HEK293 (cell line): ENCODE measurements at regions not wholly inside any gene's neighbourhood (a gene's known extent, or its start where the extent isn't known, plus 50 kb on each side); places are given as distances from the start of the nearest gene placed in this dataset.

ENCODE experiments used
- BCL11B ChIP-seq: fragments of 450-650 bp; formaldehyde crosslinking; IDR thresholded peaks from 2 replicates; pipeline ENCODE4 v1.5.1; 2016; ENCODE audit warnings: low read depth, missing biosample characterization, missing genetic modification characterization
- GFI1B ChIP-seq: fragments of 450-650 bp; formaldehyde crosslinking; IDR thresholded peaks from 2 replicates; pipeline ENCODE4 v1.5.1; 2016; ENCODE audit warnings: missing biosample characterization, missing genetic modification characterization
- GLI4 ChIP-seq: fragments of 450-650 bp; formaldehyde crosslinking; IDR thresholded peaks from 2 replicates; pipeline ENCODE4 v1.5.1; 2016; ENCODE audit warnings: missing biosample characterization, missing genetic modification characterization
- GLIS2 ChIP-seq: fragments of 450-650 bp; formaldehyde crosslinking; IDR thresholded peaks from 2 replicates; pipeline ENCODE4 v1.5.1; 2016; ENCODE audit warnings: missing biosample characterization, missing genetic modification characterization
- OVOL3 ChIP-seq: fragments of 450-650 bp; formaldehyde crosslinking; IDR thresholded peaks from 2 replicates; pipeline ENCODE4 v1.5.1; 2016; ENCODE audit warnings: missing biosample characterization, missing genetic modification characterization
- SCRT1 ChIP-seq: fragments of 450-650 bp; formaldehyde crosslinking; IDR thresholded peaks from 2 replicates; pipeline ENCODE4 v1.5.1; 2016; ENCODE audit warnings: missing biosample characterization, missing genetic modification characterization, borderline replicate concordance
- TRIM28 ChIP-seq: IDR thresholded peaks from 2 replicates; pipeline ENCODE4 v1.6.1; 2011; ENCODE audit warnings: low read length, control low read depth, borderline replicate concordance
- YY2 ChIP-seq: fragments of 450-650 bp; formaldehyde crosslinking; IDR thresholded peaks from 2 replicates; pipeline ENCODE4 v1.5.1; 2016; ENCODE audit warnings: missing biosample characterization, missing genetic modification characterization
- ZBTB44 ChIP-seq: fragments of 450-650 bp; IDR thresholded peaks from 2 replicates; pipeline ENCODE4 v1.5.1; 2018; ENCODE audit warnings: missing biosample characterization, mild to moderate bottlenecking, missing genetic modification characterization
- ZBTB7A ChIP-seq: fragments of 450-650 bp; formaldehyde crosslinking; IDR thresholded peaks from 2 replicates; pipeline ENCODE4 v1.5.1; 2016; ENCODE audit warnings: low read depth, missing biosample characterization, missing genetic modification characterization
- ZBTB8A ChIP-seq: fragments of 450-650 bp; formaldehyde crosslinking; IDR thresholded peaks from 2 replicates; pipeline ENCODE4 v1.5.1; 2016; ENCODE audit warnings: missing biosample characterization, missing genetic modification characterization
- ZEB2 ChIP-seq: fragments of 450-650 bp; formaldehyde crosslinking; IDR thresholded peaks from 2 replicates; pipeline ENCODE4 v1.5.1; 2016; ENCODE audit warnings: missing biosample characterization, missing genetic modification characterization
- ZFP69B ChIP-seq: fragments of 450-650 bp; formaldehyde crosslinking; IDR thresholded peaks from 2 replicates; pipeline ENCODE4 v1.5.1; 2016; ENCODE audit warnings: missing biosample characterization, missing genetic modification characterization
- ZNF146 ChIP-seq: fragments of 450-650 bp; formaldehyde crosslinking; IDR thresholded peaks from 2 replicates; pipeline ENCODE4 v1.5.1; 2016; ENCODE audit warnings: missing biosample characterization, missing genetic modification characterization
- ZNF157 ChIP-seq: fragments of 450-650 bp; formaldehyde crosslinking; IDR thresholded peaks from 2 replicates; pipeline ENCODE4 v1.5.1; 2016; ENCODE audit warnings: missing biosample characterization, missing genetic modification characterization
- ZNF266 ChIP-seq: fragments of 450-650 bp; formaldehyde crosslinking; IDR thresholded peaks from 2 replicates; pipeline ENCODE4 v1.5.1; 2016; ENCODE audit warnings: missing biosample characterization, missing genetic modification characterization, low read depth
- ZNF324 ChIP-seq: fragments of 450-650 bp; formaldehyde crosslinking; IDR thresholded peaks from 2 replicates; pipeline ENCODE4 v1.5.1; 2016; ENCODE audit warnings: missing biosample characterization, missing genetic modification characterization
- ZNF366 ChIP-seq: fragments of 450-650 bp; formaldehyde crosslinking; conservative IDR thresholded peaks from 2 replicates; pipeline ENCODE4 v1.5.1; 2016; ENCODE audit warnings: missing biosample characterization, missing genetic modification characterization
- ZNF391 ChIP-seq: fragments of 450-650 bp; formaldehyde crosslinking; IDR thresholded peaks from 2 replicates; pipeline ENCODE4 v1.5.1; 2016; ENCODE audit warnings: low read depth, missing biosample characterization, missing genetic modification characterization, borderline replicate concordance
- ZNF398 ChIP-seq: fragments of 450-650 bp; formaldehyde crosslinking; IDR thresholded peaks from 2 replicates; pipeline ENCODE4 v1.5.1; 2017; ENCODE audit warnings: missing biosample characterization, missing genetic modification characterization
- ZNF510 ChIP-seq: fragments of 450-650 bp; formaldehyde crosslinking; IDR thresholded peaks from 2 replicates; pipeline ENCODE4 v1.5.1; 2018; ENCODE audit warnings: mild to moderate bottlenecking, missing genetic modification characterization, missing biosample characterization; ENCODE audit not compliant: insufficient replicate concordance
- ZNF654 ChIP-seq: fragments of 450-650 bp; formaldehyde crosslinking; IDR thresholded peaks from 2 replicates; pipeline ENCODE4 v1.5.1; 2016; ENCODE audit warnings: low read depth, missing biosample characterization, missing genetic modification characterization
- ZNF664 ChIP-seq: fragments of 450-650 bp; formaldehyde crosslinking; IDR thresholded peaks from 2 replicates; pipeline ENCODE4 v1.5.1; 2016; ENCODE audit warnings: missing biosample characterization, missing genetic modification characterization
- ZNF677 ChIP-seq: fragments of 450-650 bp; IDR thresholded peaks from 2 replicates; pipeline ENCODE4 v1.5.0; 2018; ENCODE audit warnings: missing biosample characterization, mild to moderate bottlenecking, missing genetic modification characterization, moderate library complexity
- ZNF776 ChIP-seq: fragments of 450-650 bp; formaldehyde crosslinking; IDR thresholded peaks from 2 replicates; pipeline ENCODE4 v1.5.0; 2017; ENCODE audit warnings: missing biosample characterization, missing genetic modification characterization, borderline replicate concordance
- ZSCAN23 ChIP-seq: fragments of 450-650 bp; formaldehyde crosslinking; IDR thresholded peaks from 2 replicates; pipeline ENCODE4 v1.5.1; 2016; ENCODE audit warnings: missing biosample characterization, missing genetic modification characterization
- TF ChIP-seq, protein P1 (sequence below): fragments of 450-650 bp; formaldehyde crosslinking; IDR thresholded peaks from 2 replicates; pipeline ENCODE4 v1.5.1; 2016; ENCODE audit warnings: missing biosample characterization, missing genetic modification characterization
- TF ChIP-seq, protein P2 (sequence below): fragments of 450-650 bp; formaldehyde crosslinking; IDR thresholded peaks from 2 replicates; pipeline ENCODE4 v1.5.0; 2017; ENCODE audit warnings: missing biosample characterization, missing genetic modification characterization, borderline replicate concordance
- TF ChIP-seq, protein P3 (sequence below): fragments of 450-650 bp; formaldehyde crosslinking; IDR thresholded peaks from 2 replicates; pipeline ENCODE4 v1.5.1; 2017; ENCODE audit warnings: missing biosample characterization, missing genetic modification characterization
- TF ChIP-seq, protein P4 (sequence below): fragments of 450-650 bp; formaldehyde crosslinking; IDR thresholded peaks from 2 replicates; pipeline ENCODE4 v1.5.1; 2017; ENCODE audit warnings: missing biosample characterization, missing genetic modification characterization

- TF ChIP-seq ZSCAN23 (tag by site-specific recombination) (no peak), ZBTB44 (peak; percentile 43; the same call in 1 of the 2 replicates), GFI1B (tag by site-specific recombination) (peak; percentile 75; the same call in 1 of the 2 replicates), ZFP69B (no peak), GLIS2 (tag by site-specific recombination) (no peak), ZNF654 (tag by site-specific recombination) (no peak), TRIM28 (no peak), ZNF510 (tag by site-specific recombination) (no peak), ZBTB8A (tag by site-specific recombination) (peak; percentile 34; the same call in 1 of the 2 replicates), YY2 (no peak), ZEB2 (peak; percentile 37; the same call in 1 of the 2 replicates), ZNF677 (tag by site-specific recombination) (no peak), SCRT1 (tag by site-specific recombination) (peak; percentile 65; the same call in 1 of the 2 replicates), ZNF146 (tag by site-specific recombination) (no peak), GLI4 (tag by site-specific recombination) (no peak), ZNF391 (tag by site-specific recombination) (no peak), ZBTB7A (tag by site-specific recombination) (no peak), ZNF266 (tag by site-specific recombination) (no peak), ZNF398 (tag by site-specific recombination) (peak; percentile 43), ZNF776 (tag by site-specific recombination) (no peak), ZNF324 (tag by site-specific recombination) (no peak), BCL11B (tag by site-specific recombination) (peak; percentile 83), ZNF664 (no peak), ZNF366 (tag by site-specific recombination) (peak; percentile 69; the same call in 1 of the 2 replicates), OVOL3 (tag by site-specific recombination) (peak; percentile 72; the same call in 1 of the 2 replicates), ZNF157 (tag by site-specific recombination) (no peak)
- TF ChIP-seq, protein P1, sequence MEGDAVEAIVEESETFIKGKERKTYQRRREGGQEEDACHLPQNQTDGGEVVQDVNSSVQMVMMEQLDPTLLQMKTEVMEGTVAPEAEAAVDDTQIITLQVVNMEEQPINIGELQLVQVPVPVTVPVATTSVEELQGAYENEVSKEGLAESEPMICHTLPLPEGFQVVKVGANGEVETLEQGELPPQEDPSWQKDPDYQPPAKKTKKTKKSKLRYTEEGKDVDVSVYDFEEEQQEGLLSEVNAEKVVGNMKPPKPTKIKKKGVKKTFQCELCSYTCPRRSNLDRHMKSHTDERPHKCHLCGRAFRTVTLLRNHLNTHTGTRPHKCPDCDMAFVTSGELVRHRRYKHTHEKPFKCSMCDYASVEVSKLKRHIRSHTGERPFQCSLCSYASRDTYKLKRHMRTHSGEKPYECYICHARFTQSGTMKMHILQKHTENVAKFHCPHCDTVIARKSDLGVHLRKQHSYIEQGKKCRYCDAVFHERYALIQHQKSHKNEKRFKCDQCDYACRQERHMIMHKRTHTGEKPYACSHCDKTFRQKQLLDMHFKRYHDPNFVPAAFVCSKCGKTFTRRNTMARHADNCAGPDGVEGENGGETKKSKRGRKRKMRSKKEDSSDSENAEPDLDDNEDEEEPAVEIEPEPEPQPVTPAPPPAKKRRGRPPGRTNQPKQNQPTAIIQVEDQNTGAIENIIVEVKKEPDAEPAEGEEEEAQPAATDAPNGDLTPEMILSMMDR (tag by site-specific recombination): no peak
- TF ChIP-seq, protein P2, sequence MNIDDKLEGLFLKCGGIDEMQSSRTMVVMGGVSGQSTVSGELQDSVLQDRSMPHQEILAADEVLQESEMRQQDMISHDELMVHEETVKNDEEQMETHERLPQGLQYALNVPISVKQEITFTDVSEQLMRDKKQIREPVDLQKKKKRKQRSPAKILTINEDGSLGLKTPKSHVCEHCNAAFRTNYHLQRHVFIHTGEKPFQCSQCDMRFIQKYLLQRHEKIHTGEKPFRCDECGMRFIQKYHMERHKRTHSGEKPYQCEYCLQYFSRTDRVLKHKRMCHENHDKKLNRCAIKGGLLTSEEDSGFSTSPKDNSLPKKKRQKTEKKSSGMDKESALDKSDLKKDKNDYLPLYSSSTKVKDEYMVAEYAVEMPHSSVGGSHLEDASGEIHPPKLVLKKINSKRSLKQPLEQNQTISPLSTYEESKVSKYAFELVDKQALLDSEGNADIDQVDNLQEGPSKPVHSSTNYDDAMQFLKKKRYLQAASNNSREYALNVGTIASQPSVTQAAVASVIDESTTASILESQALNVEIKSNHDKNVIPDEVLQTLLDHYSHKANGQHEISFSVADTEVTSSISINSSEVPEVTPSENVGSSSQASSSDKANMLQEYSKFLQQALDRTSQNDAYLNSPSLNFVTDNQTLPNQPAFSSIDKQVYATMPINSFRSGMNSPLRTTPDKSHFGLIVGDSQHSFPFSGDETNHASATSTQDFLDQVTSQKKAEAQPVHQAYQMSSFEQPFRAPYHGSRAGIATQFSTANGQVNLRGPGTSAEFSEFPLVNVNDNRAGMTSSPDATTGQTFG: no peak
- TF ChIP-seq, protein P3, sequence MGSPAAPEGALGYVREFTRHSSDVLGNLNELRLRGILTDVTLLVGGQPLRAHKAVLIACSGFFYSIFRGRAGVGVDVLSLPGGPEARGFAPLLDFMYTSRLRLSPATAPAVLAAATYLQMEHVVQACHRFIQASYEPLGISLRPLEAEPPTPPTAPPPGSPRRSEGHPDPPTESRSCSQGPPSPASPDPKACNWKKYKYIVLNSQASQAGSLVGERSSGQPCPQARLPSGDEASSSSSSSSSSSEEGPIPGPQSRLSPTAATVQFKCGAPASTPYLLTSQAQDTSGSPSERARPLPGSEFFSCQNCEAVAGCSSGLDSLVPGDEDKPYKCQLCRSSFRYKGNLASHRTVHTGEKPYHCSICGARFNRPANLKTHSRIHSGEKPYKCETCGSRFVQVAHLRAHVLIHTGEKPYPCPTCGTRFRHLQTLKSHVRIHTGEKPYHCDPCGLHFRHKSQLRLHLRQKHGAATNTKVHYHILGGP: peak; percentile 91
- TF ChIP-seq, protein P4, sequence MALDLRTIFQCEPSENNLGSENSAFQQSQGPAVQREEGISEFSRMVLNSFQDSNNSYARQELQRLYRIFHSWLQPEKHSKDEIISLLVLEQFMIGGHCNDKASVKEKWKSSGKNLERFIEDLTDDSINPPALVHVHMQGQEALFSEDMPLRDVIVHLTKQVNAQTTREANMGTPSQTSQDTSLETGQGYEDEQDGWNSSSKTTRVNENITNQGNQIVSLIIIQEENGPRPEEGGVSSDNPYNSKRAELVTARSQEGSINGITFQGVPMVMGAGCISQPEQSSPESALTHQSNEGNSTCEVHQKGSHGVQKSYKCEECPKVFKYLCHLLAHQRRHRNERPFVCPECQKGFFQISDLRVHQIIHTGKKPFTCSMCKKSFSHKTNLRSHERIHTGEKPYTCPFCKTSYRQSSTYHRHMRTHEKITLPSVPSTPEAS (tag by site-specific recombination): no peak
Measured at GRCh38 chr10:35821339-35821911, 179.3 kb upstream of the FZD8 start (continued).
